ENCODE measurements at regions not wholly inside any gene's neighbourhood (a gene's known extent, or its start where the extent isn't known, plus 50 kb on each side); places are given as distances from the start of the nearest gene placed in this dataset.

DNA sequence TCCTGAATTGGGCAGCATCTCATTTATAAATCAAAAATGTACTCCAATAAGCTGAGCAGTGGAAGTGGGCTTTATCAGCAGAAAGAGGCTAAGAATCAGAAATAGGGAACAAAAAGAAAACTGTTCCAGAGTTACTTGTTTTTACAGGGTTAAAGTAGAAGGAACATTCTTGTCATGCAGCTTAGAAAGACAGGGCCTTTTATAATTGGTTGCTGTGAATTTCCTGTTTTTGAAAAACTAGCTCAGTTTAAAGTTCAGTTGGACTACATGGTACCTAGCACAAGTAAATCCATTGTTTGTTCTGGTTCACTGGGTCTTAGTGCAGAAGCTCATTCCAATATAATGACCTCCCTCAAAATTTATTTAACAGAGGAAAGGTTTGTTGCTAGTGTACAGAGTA lies 200.8 kb downstream of the GRIA2 start:
- no peak for DNase-seq (ENCODE audit: low read depth)
- TF ChIP-seq, protein P1, sequence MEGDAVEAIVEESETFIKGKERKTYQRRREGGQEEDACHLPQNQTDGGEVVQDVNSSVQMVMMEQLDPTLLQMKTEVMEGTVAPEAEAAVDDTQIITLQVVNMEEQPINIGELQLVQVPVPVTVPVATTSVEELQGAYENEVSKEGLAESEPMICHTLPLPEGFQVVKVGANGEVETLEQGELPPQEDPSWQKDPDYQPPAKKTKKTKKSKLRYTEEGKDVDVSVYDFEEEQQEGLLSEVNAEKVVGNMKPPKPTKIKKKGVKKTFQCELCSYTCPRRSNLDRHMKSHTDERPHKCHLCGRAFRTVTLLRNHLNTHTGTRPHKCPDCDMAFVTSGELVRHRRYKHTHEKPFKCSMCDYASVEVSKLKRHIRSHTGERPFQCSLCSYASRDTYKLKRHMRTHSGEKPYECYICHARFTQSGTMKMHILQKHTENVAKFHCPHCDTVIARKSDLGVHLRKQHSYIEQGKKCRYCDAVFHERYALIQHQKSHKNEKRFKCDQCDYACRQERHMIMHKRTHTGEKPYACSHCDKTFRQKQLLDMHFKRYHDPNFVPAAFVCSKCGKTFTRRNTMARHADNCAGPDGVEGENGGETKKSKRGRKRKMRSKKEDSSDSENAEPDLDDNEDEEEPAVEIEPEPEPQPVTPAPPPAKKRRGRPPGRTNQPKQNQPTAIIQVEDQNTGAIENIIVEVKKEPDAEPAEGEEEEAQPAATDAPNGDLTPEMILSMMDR (conservative IDR thresholded peaks at IDR 0.05; ENCODE audit: low read depth, low read length): no peak
- H3K4me3 ChIP-seq (ENCODE audit: low read depth, low read length): no peak overlapping the region
